Raji (cell line): ENCODE measurements at regions not wholly inside any gene's neighbourhood (a gene's known extent, or its start where the extent isn't known, plus 50 kb on each side); places are given as distances from the start of the nearest gene placed in this dataset.

Experiments
- POLR2A ChIP-seq: IDR thresholded peaks from 2 replicates; pipeline ENCODE4 v1.6.1; 2011; ENCODE audit warnings: low read depth, low read length, control low read depth; ENCODE audit not compliant: insufficient read depth

DNA sequence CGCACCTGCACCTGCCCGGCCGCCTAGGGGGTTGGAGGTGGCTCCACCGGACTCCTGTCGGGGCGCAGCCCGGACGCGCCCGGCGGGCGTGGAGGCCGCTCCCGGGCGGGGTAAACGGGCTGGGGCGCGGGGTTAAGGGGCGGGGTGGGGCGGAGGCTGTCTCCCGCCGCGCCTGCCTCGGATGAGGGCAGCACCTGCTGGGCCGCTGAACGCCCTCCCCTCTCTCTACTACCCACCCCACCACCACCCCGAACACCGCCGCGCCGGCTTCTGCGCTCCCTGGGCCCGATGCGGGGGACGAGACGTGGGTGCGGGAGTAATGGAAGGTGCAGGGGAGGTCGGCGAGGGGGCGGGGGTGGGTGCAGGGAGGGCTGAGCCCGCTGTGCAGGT lies 224.8 kb upstream of the ID2 start:
- TF ChIP-seq POLR2A, result no peak

DNA sequence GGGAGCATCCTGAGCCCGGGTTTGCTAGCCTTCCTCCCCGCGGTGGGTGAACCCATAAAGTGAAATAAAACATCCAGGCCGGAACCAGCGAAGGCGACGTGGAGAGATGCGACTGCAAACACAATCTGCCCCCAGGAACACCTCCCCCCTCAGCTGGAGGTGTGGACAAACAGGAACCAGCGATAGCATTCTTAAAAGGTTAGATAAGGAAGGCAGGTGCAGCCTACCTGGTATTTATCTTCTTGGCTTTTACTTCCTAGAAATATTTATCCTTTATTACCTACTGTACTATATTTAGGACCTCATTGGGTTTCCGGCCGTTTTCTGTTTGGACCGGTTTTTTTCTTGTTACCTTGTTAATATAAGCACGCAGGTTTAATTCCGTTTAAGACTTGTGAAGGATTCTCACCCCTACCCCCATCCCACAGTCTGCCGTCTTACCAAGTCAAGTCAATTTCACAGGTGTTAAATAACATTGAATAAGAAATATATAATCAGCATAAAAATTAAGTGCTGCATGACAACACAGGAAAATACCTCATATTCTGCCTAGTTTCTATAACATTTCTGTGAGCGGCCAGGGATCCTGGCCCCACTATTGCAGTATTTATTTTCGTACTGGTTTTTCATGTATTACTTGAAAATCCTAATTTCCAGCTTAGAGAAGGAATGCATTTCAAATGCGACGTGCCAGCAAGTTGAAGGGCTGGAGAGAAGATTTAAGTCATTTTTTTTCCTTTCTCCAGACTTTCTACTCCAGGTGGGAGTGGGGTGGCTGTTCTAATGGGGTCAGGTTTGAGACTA lies 224.0 kb upstream of the ID2 start:
- TF ChIP-seq POLR2A, result no peak

DNA sequence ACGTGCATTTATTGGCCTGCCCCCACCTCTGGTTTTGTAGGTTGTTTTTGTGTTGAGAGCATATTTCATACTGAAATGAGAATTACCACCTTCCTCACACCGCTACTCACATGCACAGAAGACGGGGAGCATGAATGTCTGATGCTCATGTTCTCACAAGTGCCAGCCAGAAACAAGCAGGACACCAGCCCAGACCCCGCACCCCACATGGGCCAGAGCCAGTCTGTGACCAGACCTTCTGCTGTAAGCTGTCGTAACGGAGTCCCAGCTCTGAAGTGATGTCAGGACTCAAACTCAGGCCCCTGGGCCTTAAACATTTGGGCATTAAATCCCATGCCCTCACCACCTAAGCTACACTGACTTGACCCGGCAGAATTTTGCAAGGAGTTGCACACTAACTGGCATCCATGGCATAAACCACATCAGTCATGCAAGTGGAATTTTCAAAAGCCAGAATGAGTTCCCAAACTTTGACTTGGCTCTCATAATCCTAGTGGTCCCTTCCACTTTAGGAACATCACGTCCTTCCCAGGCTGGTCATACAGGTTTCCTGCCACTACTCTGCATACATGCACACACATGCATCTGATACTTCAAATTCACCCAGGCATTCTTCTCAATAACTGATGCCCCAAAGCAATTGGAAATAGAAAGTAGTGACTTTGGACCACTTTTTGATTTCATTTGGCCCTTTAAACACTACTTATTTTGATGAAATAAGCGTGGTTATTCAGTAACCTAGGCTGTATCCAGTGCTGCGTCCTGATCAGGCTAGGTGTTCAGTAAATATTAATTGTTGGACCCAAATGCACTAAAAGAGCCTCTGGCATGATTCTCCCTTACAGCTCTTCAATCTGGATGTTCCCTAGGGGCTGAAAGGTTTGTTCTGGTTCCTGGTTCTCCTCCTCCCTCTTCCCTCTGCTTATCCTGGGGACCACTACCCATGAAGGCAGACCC lies 223.1 kb upstream of the ID2 start:
- no peak for TF ChIP-seq POLR2A

DNA sequence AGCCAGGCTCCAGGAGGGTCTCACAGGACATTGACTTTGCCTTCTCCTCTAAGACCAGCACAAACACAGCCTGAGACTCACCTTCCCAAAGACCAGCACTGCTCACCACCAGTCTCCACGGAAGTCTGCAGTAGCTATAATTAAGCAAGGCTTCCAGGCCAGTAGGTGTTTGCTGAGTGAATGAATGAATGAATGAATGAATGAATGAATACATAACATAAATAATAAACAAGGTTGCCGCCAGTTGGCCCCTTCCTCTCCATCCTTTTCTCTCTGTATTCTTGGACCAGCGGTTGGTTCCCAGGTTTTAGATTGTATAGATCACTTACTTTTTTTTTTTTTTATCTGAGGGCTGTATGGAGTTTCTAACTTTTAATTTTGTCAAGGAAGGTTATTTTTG lies 222.4 kb upstream of the ID2 start:
- no peak for TF ChIP-seq POLR2A

DNA sequence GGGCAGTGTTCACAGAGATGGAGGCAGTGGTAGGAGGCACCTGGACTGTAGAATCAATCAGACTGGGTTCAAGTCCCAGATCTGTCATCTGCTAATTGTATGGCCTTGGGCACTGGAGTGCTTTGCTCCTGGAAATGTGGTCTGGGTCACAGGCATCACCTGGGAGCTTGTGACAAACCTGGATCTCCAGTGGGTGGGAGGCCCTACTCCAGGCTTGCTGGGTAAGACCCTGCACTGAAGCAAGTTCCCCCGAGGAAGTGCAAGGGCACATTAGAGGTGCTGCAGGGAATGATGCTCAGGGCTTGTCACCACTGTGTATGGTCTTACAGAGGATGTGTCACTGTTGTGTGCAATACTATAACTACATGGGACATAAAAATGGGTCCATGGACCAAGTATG lies 220.5 kb upstream of the ID2 start:
- TF ChIP-seq POLR2A, result no peak

DNA sequence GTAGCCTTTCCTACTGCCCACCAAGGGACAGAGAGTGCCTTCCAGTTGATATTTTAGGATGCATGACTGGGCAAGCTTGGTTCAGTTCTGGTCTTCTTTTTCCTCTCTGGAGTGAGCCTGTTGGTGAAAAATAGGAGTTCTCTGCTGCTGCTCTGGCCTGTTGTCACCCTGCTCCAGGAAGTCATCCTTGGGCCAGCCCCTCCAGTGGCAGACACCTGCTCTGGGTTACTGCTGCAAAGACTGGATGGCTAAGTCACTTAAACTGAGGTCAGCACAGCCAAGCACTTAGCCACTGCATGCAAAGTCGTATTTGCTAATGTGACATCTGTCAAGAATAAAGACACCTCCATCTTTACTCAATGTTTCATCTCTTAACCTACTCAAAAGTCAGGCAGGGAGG lies 219.6 kb upstream of the ID2 start:
- TF ChIP-seq POLR2A, result no peak

DNA sequence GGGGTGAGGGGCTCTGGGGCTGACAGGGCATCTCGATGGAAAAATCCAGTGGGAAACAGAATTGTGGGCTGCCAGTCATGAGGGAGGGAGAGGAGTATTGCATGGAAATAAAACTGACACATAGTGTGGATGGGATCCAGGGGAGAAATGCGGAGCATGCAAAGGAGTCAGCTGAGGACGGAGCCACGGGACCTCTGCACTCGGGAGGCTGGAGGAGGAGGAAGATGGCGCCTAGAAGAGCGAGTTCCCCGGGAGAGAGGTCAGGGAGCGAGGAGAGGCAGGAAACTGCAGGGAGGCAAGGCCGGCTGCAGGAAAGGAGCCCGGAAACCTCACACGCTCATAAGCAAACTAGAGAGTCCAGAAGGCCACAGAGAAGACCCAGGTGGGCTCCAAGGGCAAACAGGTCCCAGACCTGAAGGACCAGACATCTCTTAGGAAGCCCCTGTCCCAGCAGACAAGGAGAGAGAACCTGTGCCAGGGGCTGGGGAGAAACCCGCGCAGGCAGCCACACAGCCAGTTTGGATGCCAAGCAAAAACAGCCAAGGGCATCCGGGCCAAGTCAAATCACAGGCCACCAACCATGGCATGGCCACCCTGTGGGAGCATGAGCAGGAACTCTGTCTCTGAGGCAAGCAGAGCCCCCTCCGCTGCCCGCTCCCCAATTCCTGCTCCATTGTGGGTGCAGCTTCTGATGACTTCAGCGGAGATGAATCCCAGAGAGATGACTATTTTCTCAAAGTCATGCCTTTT lies 218.8 kb upstream of the ID2 start:
- TF ChIP-seq POLR2A, result no peak

DNA sequence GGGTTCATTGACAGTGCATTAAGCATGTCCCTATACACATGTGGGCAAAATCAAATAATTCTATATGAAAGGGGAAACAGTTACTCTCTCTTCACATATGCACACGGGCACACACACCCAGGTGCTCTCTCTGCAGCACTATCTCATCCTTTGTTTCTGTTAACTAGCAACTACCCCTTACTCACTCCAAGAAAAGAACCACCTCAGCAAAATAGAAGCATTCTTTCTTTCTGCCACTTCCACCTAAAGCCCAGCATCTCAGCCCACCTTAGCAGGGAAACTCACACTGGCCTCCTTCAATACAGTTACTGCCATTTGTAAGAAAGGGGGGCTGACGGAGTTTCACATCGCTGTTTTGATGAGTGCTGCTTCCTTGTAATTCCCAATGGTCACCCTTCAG lies 216.3 kb upstream of the ID2 start:
- no peak for TF ChIP-seq POLR2A

DNA sequence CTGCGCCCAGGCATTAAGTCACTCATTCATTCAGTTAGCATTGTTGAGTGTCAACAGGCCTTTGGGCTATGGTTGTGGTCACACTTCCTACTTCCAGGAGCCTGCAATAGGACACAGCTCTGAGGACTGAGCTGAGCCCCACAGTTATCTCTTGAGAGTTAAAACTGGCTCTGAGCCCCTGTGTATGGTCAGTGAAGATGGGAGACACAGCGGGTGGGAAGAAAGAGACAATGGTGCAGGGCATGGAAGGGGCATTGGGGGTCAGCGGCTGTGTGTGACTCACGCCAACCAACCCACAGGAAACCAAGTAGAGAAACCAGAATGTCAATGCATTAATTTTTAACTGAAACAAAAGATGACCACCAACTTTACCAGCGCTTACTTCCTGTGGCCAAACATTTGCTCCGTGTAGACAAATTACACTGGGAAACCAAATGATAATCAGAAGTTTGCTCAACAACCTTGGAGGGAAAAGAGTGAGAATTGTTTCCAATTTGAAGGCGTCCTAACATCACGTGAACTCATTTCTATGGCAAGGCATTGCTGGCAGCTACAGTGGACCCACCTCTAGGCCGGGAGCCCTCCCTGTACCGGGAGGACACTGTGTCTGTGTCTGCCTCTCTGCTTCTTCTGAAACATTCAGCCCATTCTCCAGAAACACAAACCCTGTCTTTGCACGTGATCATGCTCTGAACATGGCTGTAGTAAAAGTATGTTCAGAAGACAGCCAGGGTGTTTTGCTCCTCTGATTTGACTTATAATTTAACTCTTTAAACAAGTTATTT lies 212.0 kb upstream of the ID2 start:
- TF ChIP-seq POLR2A, result no peak

DNA sequence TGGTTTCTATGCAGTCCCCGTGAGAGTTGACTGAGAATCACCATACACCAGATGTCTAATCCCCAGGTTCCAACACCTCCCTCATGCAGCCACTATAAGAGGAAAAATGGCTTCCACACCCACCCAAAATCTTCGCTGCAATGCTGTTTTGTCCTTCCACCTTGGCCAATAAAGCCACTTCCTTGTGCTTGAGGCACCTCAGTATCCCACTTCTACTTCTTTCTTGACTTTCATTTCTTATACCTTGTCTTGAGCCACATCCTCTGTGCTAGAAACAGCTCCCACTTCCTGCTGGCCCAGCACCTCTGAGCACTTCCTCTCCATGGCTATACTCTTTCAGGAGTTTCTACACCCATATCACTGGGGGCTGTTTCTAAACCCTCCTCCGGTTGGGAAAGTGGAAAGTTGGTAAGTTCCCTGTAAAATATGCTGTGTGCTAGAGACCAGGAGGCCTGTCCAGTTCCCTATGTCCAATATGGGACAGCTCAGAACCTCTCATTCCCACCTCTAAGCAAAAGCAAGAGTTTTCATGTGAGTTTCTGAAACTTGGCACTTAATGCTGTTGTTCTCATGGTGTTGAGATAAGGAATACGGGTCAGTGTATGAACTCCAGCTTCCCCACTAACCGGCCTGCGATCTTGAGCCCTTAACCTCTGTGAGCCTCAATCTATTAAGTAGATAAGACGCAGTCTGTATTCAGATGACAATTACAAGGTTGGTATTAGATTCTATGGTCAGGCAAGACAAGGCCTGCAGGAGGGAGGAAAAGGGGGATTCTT lies 209.1 kb upstream of the ID2 start:
- TF ChIP-seq POLR2A, result no peak

DNA sequence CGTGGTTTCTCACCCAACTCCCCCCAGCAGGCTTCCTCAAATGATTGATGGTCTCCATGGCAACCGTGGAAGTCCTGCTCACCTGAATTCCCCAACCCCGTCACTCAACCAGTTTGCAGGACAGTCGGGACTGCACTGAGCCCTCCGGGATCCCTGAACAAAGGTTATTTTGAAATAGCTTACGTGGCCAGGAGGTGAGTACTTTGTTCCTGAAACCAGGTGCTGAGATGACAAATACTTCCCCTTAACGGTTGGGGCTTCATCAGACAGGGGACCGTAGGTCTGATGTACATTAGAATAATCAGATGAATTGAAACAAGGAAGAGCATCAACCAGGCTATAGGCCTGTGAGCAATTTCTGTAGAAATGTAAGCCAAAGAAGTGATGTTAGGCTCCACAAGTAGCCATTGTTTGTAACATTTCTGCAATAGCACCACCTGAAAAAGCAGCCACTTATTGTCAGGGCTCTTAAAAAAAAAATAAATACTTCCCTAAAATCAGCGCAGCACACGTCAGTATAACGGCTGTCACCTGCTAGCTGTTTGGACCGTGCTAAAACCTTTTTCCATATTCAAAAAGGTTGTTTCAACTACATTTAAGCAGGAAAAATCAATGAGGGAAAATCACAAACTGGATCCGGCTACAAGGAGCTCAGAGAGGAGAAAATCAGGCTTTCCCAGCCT lies 206.4 kb upstream of the ID2 start:
- TF ChIP-seq POLR2A, result no peak

DNA sequence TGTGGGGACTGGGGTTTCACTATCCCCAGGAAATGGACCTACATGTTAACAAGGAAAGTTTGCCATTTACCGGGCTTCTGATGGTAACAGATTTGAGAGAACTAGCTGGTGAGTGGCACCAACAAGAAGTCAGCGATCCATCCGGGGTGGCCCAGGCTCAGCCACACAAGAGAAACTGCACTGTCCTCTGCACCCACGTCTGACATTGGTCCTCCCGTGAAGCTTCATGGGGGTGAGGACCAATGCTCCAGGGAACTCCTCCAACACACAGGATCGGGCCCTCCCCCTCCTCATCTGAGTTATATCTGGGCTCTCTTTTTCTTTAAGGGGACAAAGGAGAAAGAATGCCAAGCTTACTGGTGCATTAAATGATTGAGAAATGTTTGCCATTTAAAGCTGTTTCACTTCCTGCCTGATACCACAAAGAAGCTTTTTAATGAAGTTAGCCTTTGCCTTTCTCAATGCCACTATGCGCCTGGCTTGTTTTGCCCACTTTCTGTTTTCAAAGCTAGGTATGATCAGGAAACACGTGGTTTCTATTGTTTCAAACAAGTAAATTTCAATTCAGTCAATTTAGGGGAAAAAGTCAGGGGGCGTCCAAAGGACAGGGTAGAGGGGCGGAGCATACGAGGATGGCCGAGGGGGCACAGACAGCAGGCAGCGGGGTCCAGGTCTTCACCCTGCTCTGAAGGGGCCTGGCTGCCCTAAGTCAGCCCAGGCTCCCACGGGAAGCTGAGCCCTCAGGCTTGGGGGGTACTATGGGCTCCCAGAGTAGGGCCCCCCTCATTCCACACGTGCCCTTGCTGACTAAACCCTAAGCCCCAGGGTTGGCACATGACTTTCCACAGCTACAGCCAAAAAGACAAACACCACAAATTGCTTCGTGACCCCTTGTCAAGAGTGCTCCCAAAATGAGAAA lies 204.0 kb upstream of the ID2 start:
- TF ChIP-seq POLR2A, result no peak
